GM23248 (cell line): ENCODE measurements at regions not wholly inside any gene's neighbourhood (a gene's known extent, or its start where the extent isn't known, plus 50 kb on each side); places are given as distances from the start of the nearest gene placed in this dataset.

Experiments
- DNase-seq: peaks from one replicate; pipeline ENCODE4 v3.0.0-alpha.2; 2015
- H2AFZ ChIP-seq: fragments of 200-600 bp; sonication (generic); 2 replicates; pipeline ENCODE4 v1.6.1; 2016; ENCODE audit warnings: antibody characterized with exemption
- H3F3A ChIP-seq: fragments of 200-600 bp; sonication (generic); 2 replicates; pipeline ENCODE4 v1.6.1; 2016; ENCODE audit warnings: mild to moderate bottlenecking, antibody characterized with exemption, mixed run types; ENCODE audit not compliant: insufficient read depth
- H3K27ac ChIP-seq: fragments of 200-600 bp; sonication (generic); 2 replicates; pipeline ENCODE4 v1.5.1; 2016; ENCODE audit warnings: mild to moderate bottlenecking
- H3K27me3 ChIP-seq: fragments of 200-600 bp; sonication (generic); replicated peaks from 2 replicates; pipeline ENCODE4 v1.6.1; 2016; ENCODE audit warnings: mild to moderate bottlenecking; ENCODE audit not compliant: insufficient read depth
- H3K36me3 ChIP-seq: fragments of 200-600 bp; sonication (generic); 2 replicates; pipeline ENCODE4 v1.6.1; 2016; ENCODE audit warnings: low read depth, mild to moderate bottlenecking
- H3K4me1 ChIP-seq: fragments of 200-600 bp; sonication (generic); 2 replicates; pipeline ENCODE4 v1.6.1; 2016; ENCODE audit warnings: mild to moderate bottlenecking; ENCODE audit not compliant: insufficient read depth
- H3K4me2 ChIP-seq: fragments of 200-600 bp; sonication (generic); one replicate; pipeline ENCODE4 v1.6.1; 2016; ENCODE audit warnings: mild to moderate bottlenecking; ENCODE audit not compliant: unreplicated experiment
- H3K4me3 ChIP-seq: fragments of 200-600 bp; sonication (generic); 2 replicates; pipeline ENCODE4 v1.5.1; 2016; ENCODE audit warnings: mild to moderate bottlenecking
- H3K79me2 ChIP-seq: fragments of 200-600 bp; sonication (generic); 2 replicates; pipeline ENCODE4 v1.6.1; 2016; ENCODE audit warnings: mild to moderate bottlenecking; ENCODE audit not compliant: insufficient read depth
- H3K9ac ChIP-seq: fragments of 200-600 bp; sonication (generic); 2 replicates; pipeline ENCODE4 v1.6.1; 2016; ENCODE audit warnings: mild to moderate bottlenecking
- H3K9me2 ChIP-seq: fragments of 200-600 bp; sonication (generic); 2 replicates; pipeline ENCODE4 v1.6.1; 2016; ENCODE audit warnings: mixed run types, mild to moderate bottlenecking, moderate library complexity; ENCODE audit not compliant: insufficient read depth
- H3K9me3 ChIP-seq: fragments of 200-600 bp; sonication (generic); one replicate; pipeline ENCODE4 v1.6.1; 2017; ENCODE audit warnings: low read depth
- H4K20me1 ChIP-seq: fragments of 200-600 bp; sonication (generic); 2 replicates; pipeline ENCODE4 v1.6.0; 2016; ENCODE audit not compliant: insufficient read depth
- EZH2 ChIP-seq: fragments of 200-600 bp; sonication (generic); IDR thresholded peaks from 2 replicates; pipeline ENCODE4 v1.6.1; 2018; ENCODE audit warnings: antibody characterized with exemption, mild to moderate bottlenecking; ENCODE audit not compliant: insufficient read depth, poor library complexity, severe bottlenecking
- EZH2phosphoT487 ChIP-seq: fragments of 200-600 bp; sonication (generic); IDR thresholded peaks from 2 replicates; pipeline ENCODE4 v1.6.1; 2018; ENCODE audit warnings: antibody characterized with exemption, moderate library complexity, mild to moderate bottlenecking, low read depth; ENCODE audit not compliant: insufficient read depth
- WGBS, 2 experiments: methylation state at CpG; one replicate each; pipeline ENCODE4 v1.1.6; 2015 to 2017; ENCODE audit warnings: low lambda C conversion rate in 2 of 2, low coverage in 1 of 2; ENCODE audit errors: missing lambda C conversion rate in 2 of 2; 5-methylcytosine and 5-hydroxymethylcytosine counted together
- in situ Hi-C: fragments of 300-500 bp; cut with MboI; formaldehyde crosslinking; loops from 2 replicates; pipeline ENCODE4 v1.15.0; 2020

DNA sequence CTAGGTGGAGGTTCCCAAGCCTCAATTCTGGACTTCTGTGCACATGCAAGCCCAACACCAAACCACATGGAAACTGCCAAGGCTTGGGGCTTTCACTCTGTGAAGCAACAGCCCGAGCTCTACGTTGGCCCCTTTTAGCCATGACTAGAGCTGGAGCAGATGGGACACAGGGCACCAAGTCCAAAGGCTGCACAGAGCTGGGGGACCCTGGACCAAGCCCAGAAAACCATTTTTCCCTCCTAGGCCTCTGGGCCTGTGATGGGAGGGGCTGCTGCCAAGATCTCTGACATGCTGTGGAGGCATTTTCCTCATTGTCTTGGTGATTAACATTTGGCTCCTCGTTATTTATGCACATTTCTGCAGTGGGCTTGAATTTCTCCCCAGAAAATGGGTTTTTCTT lies 258.7 kb upstream of the ACTRT1 start:
- Histone ChIP-seq H3F3A (no peaks in the 10 kb centered on the region), H3K4me1 (no peaks in the 10 kb centered on the region), H3K9ac (no peak overlapping the region), H3K79me2 (no peaks in the 10 kb centered on the region), H3K4me3 (no peak overlapping the region), H3K9me3 (no peaks in the 10 kb centered on the region), H4K20me1 (no peaks in the 10 kb centered on the region), H2AFZ (no peak overlapping the region), H3K4me2 (no peak overlapping the region), H3K36me3 (no peaks in the 10 kb centered on the region), H3K9me2 (no peaks in the 10 kb centered on the region), H3K27ac (no peak overlapping the region), H3K27me3 (no peaks in the 10 kb centered on the region)
- in situ Hi-C loops: no loop called here
- WGBS, 2 experiments: 10 to 13% methylated on average over 2 to 3 of the region's 3 CpGs
- TF ChIP-seq EZH2phosphoT487: no peak
- TF ChIP-seq EZH2: no peak
- DNase-seq: no peak

DNA sequence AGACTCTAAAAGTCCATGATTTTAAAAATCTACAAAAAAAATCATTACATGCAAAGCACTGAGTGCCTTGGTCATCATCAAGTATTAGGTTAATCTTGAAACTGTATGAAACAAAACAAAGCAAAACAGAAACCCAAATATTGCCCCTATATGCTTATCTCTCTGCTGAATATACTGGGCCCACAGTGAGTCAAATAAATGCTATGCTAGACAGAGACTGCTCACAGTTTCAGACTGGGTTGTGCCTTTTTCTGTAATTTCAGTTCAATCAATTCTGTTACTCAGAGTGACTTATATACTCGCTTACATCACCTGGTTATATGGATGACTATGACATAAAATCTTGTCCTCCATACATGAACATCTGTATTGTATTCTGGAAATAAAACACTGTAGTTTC lies 257.1 kb upstream of the ACTRT1 start:
- in situ Hi-C loops: no loop called here
- Histone ChIP-seq H3K4me1 (no peaks in the 10 kb centered on the region), H2AFZ (no peak overlapping the region), H4K20me1 (no peaks in the 10 kb centered on the region), H3K79me2 (no peaks in the 10 kb centered on the region), H3K9ac (no peak overlapping the region), H3K9me2 (no peaks in the 10 kb centered on the region), H3K4me3 (no peak overlapping the region), H3F3A (no peaks in the 10 kb centered on the region), H3K27ac (no peak overlapping the region), H3K27me3 (no peaks in the 10 kb centered on the region), H3K4me2 (no peak overlapping the region), H3K36me3 (no peaks in the 10 kb centered on the region), H3K9me3 (no peaks in the 10 kb centered on the region)
- TF ChIP-seq EZH2phosphoT487 (no peak), EZH2 (no peak)
- DNase-seq: no peak
- WGBS, 2 experiments: 13 to 38% methylated on average over 1 of the region's 1 CpG

DNA sequence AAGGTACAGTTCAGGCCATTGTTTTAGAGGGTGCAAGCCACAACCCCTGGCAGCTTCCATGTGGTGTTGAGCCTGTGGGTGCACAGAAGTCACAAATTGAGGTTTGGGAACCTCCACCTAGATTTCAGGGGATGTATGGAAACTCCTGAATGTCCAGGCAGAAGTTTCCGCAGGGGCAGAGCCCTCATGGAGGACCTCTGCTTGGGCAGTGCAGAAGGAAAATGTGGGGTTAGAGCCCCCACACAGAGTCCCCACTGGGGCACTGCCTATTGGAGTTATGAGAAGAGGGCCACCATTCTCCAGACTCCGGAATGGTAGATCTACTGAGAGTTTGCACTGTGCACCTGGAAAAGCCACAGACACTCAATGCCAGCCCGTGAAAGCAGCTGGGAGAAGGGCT lies 242.0 kb upstream of the ACTRT1 start:
- Histone ChIP-seq H2AFZ (no peak overlapping the region), H3F3A (no peaks in the 10 kb centered on the region), H3K9me2 (no peaks in the 10 kb centered on the region), H3K36me3 (no peaks in the 10 kb centered on the region), H3K4me2 (no peak overlapping the region), H4K20me1 (no peaks in the 10 kb centered on the region), H3K9ac (no peak overlapping the region), H3K27ac (no peak overlapping the region), H3K79me2 (no peaks in the 10 kb centered on the region), H3K9me3 (no peaks in the 10 kb centered on the region), H3K4me3 (no peak overlapping the region), H3K4me1 (no peaks in the 10 kb centered on the region), H3K27me3 (no peaks in the 10 kb centered on the region)
- DNase-seq: no peak
- TF ChIP-seq EZH2 (no peak), EZH2phosphoT487 (no peak)
- in situ Hi-C loops: no loop called here
- 10 to 11% methylated on average over 2 to 3 of the region's 3 CpGs for WGBS, 2 experiments

DNA sequence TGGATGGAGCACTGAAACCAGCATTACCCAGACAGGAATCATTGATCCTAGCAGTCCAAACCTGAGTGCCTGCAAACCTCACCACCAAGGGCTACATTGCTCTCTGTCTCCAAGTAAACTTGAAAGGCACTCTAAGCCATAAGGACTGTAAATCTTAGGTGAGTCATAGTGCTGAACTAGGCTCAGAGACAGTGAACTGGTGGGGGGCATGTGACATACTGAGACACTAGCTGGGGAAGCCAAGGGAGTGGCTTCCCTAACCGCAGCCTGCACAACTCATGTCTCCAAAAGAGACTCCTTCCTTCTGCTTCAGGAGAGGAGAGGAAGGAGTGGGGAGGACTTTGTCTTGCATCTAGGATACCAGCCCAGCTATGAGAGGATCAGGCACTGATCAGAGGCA lies 235.5 kb upstream of the ACTRT1 start:
- H3K27ac ChIP-seq: no peak overlapping the region
- H3K9ac ChIP-seq: no peak overlapping the region
- 22 to 82% methylated on average over 1 of the region's 1 CpG for WGBS, 2 experiments
- no peaks in the 10 kb centered on the region for H3K4me1 ChIP-seq
- H3K36me3 ChIP-seq: no peaks in the 10 kb centered on the region
- DNase-seq: no peak
- TF ChIP-seq EZH2phosphoT487 (no peak), EZH2 (no peak)
- H2AFZ ChIP-seq: no peak overlapping the region
- no peaks in the 10 kb centered on the region for H3F3A ChIP-seq
- in situ Hi-C loops: no loop called here
- H3K9me3 ChIP-seq: no peaks in the 10 kb centered on the region
- no peaks in the 10 kb centered on the region for H3K27me3 ChIP-seq
- H3K4me2 ChIP-seq: no peak overlapping the region
- no peaks in the 10 kb centered on the region for H4K20me1 ChIP-seq
- H3K4me3 ChIP-seq: no peak overlapping the region
- H3K9me2 ChIP-seq: no peaks in the 10 kb centered on the region
- H3K79me2 ChIP-seq: no peaks in the 10 kb centered on the region

DNA sequence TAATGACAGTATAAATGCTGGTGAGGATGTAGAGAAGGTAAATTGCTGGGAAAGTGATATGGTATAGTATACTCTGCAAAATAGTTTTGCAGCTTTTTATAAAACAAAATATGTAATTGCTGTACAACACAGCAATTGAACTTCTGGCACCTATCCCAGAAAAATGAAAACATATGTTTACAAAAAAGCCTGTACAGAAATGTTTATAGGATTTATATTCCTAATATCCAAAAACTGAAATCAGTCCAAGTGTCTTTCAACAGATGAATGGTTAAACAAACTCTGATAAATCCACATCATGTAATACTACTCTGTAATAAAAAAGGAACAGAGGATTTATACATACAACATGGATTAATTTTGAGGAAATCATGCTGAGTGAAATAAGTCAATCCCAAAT lies 198.4 kb upstream of the ACTRT1 start:
- Histone ChIP-seq H3K27ac (no peak overlapping the region), H3K79me2 (no peaks in the 10 kb centered on the region), H3K9ac (no peak overlapping the region), H4K20me1 (no peaks in the 10 kb centered on the region), H3K4me1 (no peaks in the 10 kb centered on the region), H3K9me3 (no peaks in the 10 kb centered on the region), H2AFZ (no peak overlapping the region), H3K4me2 (no peak overlapping the region), H3K4me3 (no peak overlapping the region), H3F3A (no peaks in the 10 kb centered on the region), H3K27me3 (no peaks in the 10 kb centered on the region), H3K36me3 (no peaks in the 10 kb centered on the region), H3K9me2 (no peaks in the 10 kb centered on the region)
- in situ Hi-C loops: no loop called here
- no peak for DNase-seq
- TF ChIP-seq EZH2phosphoT487 (no peak), EZH2 (no peak)
